Activated naive CD4-positive, alpha-beta T cell treated with anti-CD3 and anti-CD28 coated beads, Interleukin-2, amount 50 U/mL, for 16 hours (primary cell): ENCODE measurements at regions not wholly inside any gene's neighbourhood (a gene's known extent, or its start where the extent isn't known, plus 50 kb on each side); places are given as distances from the start of the nearest gene placed in this dataset.

Experiments
- DNase-seq: peaks from one replicate; pipeline ENCODE4 v3.0.0-alpha.2; 2020

DNA sequence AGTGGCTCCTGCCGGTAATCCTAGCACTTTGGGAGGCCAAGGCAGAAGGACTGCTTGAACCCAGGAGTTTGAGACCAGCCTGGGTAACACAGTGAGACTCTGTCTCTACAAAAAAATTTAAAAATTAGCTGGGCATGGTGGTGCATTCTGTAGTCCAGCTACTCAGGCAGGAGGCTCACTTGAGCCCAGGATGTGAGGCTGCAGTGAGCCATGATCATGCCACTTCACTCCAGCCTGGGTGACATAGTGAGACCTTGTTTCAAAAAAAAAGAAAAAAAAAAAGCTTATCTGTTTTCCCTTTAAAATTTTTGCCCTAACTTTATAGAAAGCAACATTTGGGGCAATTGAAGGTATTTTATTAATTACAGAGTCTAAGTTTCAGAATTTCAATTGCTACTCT is 486.0 kb downstream of the BCAT1 start:
- DNase-seq: no peak

DNA sequence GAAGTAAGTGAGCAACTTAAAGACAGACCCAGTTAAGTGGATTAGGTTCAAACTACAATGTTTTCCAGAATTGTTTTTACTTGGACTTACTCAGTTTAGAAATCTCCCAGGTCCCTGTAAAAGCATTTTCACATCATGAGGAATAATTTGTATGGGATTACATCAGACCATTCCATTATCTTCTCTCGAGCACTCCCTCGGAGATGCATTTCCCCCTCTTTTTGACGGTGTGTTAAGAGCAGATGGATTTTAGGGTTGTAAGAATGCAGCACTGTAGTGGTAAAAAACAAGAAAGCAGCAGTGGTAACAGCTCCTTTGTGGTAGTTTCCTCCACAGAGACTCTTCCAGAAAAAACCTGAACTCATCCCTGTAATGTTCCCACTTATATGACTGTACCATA is 488.4 kb downstream of the BCAT1 start:
- DNase-seq: no peak

DNA sequence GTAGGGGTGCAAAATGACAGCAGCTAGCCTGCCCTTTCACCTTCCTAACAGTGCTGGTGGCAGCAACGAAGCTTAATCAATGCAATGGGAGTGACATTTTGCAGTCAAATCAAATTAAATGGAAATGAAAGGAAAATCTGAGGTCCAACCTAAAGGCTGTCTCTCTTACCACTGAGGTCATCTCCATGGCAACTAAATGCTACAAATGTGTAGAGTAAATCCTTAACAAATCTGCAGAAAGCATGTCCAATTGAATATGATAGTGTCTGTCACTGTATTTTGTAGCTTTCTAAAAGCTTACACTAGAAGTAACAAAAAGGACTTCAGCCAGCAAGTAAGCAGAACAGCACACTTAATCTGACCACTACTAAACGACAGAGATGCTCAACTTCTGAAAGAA is 488.8 kb downstream of the BCAT1 start:
- DNase-seq: no peak

DNA sequence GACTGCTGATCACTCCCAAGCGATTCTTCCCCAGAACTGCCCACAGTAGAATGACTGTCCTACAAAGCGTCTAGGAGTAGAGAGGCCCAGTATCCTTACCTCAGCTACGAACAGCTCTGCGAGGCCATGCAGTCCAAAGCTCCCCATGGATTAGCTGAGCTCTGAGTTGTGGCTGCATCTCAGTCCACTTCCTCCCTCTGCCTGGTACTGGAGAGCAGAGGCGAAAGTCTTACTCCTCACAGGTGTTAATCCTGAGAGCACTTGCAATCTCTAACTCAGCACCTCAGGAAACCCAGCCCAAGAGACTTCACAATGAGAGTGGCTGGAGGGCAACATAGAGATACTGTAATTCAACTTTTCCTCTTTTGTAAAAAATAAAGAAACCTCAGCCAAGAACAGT is 493.1 kb downstream of the BCAT1 start:
- DNase-seq: no peak

DNA sequence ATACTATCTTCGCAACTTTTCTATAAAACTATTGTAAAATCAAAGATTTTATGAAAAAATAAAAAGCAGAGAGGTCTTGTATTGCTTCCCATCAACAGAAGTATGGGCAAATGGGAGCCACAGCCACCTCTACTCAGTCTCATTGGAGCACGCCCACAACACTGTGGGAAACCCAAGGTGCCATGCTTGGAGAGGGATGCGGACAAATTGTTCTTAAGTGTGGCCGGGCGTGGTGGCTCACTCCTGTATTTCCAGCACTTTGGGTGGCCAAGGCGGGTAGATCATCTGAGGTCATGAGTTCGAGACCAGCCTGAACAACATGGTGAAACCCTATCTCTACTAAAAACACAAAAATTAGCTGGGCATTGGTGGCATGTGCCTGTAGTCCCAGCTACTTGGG is 498.2 kb upstream of the SOX5 start:
- no peak for DNase-seq

DNA sequence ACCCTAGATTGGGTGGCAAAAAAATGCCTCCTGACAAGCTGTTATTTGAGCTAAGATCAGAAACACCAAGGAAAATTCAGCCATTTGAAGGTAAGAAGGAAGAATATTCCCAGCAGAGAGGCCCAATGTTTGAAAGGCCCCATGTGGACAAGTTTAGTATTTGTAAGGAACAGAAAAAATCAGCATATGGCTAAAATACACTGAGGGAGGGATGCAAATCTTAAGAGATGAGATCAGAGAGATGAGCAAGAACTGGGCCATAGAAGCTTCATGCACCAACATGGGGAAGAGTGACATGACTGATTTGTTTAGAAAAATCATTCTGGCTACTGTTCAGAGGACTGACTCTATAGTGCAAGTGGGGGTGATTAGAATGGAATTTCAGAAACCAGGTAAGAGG is 496.8 kb upstream of the SOX5 start:
- DNase-seq: no peak

DNA sequence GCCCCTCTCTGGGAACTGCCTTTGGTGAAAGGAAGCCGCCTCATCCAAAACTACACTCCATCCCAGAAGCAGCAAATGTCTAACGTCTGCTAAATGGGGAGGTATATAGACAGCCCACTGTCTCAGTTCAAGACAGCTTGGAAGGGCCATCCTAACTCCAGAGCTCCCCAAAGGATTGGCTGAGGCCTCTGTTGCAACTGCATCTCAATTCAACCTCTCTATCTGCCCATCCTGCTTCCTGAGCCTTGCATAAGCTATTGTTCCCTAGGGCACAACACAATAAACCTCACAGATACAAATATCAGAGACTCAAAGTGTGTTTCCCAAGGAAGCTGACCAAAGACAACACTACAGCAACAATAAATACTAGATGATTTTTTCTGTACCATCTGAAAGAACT is 495.2 kb upstream of the SOX5 start:
- no peak for DNase-seq

DNA sequence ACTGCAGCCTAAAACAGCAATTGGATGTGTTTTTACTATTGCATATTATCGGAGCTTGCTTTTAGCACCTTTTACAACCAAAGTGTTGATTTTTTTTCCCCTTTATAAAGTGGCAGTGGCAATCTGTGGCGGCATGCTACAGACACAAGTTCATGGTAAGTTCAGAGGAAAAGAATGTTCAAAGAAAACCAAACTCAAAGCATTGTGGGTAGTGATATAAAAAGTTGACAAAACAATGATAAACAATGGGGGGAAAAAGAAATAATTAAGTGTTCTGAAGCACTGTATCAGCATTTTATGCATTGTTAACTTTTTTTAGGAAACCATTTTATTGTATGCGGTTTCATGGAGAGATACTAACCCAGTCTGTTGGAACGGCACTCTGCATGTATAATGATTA is 492.0 kb upstream of the SOX5 start:
- DNase-seq: no peak

DNA sequence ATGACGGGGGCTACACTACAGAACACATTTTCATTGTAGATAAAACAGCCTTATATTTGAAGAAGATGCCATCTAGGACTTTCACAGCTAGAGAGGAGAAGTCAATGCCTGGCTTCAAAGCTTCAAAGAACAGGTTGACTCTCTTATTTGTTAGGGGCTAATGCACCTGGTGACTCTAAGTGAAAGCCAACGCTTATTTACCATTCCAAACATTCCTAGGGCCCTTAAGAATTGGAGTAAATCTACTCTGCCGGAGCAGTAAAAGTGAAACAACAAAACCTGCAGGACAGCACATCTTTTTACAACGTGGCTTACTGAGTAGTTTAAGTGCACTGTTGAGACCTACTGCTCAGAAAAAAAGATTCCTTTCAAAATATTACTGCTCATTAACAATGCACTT is 487.2 kb upstream of the SOX5 start:
- DNase-seq: no peak

DNA sequence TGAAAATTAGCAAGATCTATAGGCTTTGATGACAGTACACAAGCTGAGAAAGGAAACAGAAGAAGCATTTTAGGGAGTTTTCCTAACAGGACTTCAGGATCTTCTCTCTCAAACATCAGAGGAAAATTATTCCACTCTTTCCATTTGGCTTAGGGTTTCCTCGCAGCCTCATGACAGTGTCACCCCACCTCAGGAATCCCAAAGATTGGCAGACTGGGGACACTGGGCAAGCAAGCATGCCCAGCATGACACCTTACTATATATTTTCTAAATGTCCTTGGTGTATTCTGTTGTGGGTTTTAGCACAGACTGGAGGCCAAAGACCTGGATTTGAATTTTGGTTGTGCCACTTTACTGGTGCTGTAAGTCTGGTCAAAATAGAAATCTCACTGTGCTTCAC is 482.4 kb upstream of the SOX5 start:
- DNase-seq: no peak

DNA sequence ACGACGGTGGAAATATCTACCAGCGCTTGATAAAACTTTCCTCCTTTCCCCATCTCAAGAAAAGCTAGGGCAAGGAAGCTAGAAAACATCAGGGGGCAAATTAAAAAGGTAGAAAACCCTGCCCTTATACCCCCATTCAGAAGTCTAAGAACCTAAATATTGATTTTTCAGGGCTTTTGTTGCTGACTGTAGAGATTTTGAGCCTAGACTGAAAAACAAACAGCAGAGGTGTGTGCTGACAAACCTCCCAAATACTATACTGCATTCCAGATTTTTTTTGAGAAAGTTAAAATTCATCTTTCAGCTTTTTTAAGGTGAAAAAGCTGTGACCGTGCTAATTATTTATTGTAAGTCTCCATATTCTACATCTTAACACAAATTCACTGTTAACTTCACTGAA is 478.3 kb upstream of the SOX5 start:
- no peak for DNase-seq

DNA sequence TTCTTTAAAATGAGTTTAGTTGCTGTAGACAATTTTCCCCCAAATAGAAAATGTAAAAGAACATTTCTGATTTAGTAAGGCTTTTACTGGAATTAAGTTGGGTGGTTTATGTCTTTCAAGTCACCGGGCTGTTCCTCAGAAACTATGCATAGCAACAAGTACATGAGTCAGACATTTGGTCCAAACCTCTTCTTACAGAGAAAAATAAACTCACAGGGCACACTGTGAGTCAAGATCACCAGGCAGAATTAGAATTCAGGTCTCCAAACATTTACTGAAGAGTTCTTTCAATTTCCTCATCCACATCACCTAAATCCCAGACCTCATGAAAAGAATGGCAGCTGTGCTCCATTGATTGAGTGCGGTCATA is 476.1 kb upstream of the SOX5 start:
- DNase-seq: no peak

DNA sequence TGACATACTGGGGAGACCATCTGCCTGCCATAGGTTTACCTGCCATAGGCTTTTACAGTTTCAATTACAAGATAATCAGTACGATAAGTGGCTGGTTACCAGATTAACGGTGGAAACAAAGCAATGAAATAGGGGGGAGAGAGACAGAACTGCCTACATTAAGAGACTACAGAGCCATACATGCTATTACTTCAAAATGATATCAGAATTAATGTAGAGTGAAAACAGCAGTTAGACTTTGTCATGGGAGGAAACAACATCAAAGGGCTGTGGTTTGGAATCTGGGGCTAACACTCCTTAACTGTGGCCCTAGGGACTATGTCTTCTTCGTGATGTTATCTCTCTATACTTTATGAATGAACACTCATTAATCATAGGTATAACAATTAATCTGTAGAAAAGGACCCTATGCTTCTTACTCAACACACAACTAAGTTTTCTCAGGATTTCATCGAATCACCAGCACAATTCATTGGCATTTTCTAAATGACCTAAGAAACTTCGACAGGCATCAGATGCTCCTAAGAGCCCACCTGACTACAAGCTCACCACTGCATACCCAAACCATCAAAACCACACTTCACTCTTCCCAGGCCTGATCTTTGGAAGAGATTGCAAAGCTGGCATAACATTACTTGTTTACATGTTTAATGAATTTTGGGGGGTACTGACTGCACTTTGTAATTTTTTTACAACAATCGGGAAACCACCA is 475.6 kb upstream of the SOX5 start:
- no peak for DNase-seq

DNA sequence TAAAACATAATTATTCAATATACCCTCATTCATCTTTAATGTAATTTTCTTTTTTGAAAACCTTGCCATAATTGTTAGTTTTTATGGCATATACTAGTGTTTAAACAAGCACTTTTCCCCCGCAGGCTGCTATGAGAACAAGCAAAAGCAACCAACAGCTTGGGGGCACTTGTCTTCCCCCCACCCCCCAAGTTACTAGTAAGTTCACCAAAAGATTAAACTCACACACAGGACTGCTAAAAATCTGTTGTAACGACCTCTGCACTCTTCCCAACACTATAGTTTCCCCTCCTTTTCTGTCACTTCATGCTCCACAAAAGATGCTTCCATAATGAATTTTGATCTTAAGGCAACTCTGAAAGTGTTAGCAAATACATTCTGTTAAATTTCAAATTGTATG is 474.9 kb upstream of the SOX5 start:
- DNase-seq: no peak

DNA sequence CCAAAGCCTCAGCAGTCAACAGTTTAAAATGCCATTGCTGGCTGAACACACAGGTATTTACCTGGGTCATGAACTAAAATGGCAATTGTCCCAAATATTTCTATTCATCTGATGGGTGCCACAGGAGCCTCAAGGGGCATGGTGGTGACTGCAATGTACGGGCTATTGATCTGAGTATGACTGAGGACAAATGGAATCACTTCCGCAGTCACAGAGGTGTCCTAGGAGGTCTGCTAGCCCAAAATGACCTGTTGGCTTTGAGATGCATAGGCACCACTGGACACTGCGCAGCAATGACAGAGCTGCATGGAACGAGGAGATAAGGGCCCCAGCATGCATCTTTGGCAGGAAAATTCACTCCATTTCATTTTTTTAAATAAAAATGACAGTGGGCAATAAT is 474.1 kb upstream of the SOX5 start:
- DNase-seq: no peak

DNA sequence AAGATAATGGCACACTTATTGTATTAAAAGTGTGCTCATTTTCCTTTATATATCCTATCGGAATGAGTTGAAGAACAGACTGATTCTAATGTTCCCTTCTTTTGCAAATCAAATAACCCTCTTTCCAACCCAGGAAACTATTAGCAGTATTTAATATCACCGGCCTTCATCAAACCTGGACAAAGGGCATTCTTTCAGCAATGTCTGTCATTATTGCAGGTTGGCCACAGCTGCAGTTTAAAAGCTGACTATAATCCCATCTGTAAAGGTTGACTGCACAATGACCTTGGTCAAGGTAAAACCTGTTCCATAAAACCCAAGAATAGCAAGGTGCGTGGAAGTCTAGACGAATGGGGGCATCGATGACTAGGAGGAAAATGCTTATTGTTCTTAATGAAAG is 472.3 kb upstream of the SOX5 start:
- DNase-seq: no peak

DNA sequence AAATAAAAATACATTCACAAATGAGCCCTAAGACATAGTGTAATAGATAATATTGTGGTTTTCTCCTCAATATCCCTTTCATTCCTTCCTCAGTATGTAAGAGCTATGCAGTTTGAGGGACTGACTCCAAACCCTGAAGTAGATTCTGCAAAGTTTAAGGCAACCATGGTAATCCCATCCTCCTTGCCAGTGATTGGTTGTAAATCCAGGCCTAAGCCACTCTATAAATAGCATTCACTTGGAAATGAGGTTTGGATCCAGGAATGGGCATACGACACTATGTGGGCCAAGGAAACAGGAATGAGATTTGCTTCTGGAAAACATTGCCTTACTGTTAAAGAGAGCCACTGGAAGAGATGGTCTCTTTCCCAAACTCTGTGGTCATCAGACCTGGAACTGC is 468.7 kb upstream of the SOX5 start:
- DNase-seq: no peak

DNA sequence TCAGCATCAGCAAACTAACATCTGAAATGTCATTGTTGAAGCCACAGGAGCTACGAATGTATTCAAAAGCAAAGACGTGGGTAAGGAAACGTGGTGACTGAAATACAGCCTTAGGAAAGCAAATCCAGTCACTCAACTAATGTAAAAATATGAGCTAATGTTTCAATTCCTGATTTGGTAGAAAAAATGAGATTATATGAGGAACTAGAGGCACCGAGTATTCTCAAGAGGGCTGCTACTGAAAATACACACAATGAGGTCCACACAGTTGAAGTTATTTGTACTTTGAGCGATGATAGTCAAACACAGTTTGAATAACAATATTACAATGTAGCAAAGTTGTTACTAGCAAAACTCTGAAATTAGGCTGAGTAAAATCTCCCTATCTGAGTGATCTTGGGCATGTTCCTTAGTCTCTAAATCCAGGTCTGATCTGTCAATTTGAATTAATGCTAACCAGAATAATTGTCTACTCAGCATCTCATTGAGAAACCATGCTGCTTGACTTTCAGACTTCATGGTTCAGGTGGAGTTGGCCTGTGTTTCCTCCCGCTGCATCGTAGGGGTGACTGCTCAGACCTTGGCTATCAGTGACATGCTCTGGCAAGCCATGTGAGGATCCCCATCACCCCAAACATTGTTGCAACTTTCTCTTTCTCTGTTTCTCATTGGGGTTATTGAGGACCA is 467.1 kb upstream of the SOX5 start:
- DNase-seq: no peak

DNA sequence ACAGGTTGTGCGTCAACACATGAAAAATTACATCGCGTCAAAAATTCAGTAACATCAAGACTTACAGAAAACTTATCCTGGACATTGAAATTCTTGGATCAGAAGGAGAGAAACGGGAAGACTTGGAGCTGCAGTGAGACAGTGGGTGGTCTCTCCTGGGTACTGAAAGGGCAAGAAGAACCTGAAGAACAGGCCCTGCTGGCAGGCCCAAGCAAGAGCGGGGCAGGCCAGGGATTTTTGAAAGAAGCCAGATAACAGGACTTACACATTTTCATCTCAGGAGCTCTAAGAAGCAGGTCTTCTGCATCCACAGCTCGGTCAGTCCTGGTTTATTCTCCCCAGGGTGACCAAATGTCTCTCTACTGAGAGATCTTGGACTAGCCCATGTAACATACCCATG is 466.5 kb upstream of the SOX5 start:
- DNase-seq: no peak

DNA sequence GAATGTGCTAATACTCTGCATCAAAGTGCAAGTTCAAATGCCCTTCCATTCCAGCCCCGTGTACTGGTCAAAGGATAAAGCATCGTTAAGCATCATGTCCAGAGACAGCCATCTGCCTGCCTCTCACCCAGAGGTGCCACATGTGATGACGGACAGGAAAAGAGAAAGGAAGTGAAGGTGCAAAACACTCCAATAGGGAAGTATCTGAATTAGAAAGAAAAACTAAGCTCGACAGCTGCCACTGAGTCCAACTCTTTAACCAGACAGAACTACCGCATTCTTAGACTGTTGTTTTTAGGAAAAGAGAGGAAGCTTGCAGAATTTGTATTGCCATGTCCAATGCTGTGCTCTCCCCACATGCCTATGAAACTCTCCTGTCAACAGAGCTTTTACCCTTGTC is 465.0 kb upstream of the SOX5 start:
- DNase-seq: no peak

DNA sequence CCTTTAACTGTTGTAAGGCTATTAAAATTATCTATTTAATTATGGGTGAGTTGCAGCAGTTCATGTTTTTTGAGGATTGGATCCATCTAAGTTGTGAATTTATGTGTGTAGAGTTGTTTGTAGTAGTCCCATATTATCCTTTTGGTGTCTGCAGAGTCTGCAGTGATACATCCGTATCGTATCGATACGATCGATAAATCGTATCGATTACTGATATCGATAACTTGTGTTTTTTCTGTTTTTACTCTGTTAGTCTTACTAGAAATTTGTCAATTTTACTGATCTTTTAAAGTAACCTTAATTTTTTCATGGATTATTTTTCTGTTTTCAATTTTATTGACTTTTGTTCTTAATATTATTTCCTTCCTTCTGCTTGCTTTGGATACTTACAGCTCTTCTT is 462.5 kb upstream of the SOX5 start:
- DNase-seq: no peak

DNA sequence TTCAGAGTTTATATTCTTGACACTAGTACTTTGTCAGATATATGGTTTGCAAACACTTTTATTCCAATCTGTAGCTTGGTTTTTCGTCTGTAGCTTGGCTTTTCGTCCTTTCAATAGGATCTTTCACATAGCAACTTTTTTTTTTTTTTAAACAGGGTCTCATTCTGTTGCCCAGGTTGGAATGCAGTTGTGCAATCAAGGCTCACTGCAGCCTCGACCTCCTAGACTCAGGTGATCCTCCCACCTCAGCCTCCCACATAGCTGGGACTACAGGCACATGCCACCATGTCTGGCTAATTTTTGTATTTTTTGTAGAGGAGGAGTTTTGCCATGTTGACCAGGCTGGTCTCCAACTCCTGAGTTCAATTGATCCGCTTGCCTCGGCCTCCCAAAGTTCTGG is 460.4 kb upstream of the SOX5 start:
- no peak for DNase-seq

DNA sequence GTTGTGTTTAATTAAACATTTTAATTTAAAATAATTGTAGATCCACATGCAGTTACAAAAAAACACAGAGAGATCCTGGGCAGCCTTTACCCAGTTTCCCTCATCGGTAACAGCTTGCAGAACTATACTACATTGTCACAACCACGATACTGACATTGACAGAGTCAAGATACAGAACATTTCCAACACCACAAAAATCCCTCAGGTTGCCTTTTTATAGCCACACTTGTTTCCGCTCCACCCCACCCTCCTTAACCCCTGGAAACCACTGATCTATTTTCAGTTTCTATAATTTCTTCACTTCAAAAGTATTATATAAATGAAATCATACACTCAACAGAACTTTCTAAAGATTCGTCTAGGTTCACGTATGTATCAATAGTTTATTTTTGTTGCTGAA is 458.8 kb upstream of the SOX5 start:
- no peak for DNase-seq

DNA sequence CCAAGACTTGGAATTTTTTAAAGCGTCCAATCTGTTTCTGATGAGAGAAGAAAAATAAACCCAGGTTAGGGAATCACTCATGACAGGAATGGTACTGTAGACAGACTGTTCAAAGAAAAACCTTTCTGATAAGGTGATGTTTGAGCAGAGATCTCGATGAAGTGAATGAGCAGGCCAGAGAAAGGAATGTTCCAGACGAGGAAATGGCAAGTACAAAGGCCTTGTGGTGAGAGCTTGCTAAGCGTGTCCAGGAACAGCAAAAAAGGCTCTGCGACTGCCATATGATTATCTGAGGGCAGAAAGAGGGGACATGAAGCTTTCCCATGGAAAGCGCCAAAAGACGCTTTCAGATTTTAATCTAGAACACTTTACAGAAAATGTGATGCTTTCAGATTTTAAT is 458.4 kb upstream of the SOX5 start:
- DNase-seq: no peak

DNA sequence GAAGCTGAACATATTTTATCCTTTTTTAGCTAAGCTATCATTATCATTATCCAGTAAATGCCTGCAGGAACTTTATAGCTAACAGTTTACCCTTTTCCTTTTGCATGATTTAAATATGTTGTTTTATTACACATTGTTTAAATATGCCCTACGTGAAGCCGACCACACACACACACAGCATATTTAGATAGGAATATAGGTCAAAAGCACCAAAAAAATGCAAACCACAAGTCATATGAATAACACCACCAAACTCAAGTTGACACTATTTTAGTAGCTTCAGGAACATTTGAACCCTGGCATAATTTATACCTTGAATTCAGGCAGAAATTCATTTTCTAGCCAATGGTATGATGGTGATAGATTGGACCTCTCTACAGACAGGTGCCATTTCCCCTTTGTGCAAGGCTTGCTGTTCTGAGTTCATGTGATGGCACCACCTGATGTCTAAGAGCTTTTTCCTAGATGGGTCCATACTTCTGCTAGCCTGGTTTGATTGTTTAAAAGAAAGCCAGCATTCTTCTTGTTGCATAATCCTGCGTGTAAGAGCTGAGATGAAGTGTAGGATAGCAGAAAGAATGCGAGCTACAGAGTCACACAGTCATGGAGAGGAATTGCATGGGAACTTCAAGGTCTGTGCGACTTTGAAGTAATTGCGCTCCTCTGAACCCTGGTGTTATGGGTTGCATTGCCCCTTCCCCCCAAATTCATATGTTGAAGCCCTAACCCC is 454.8 kb upstream of the SOX5 start:
- no peak for DNase-seq
